ENCODE measurements at regions not wholly inside any gene's neighbourhood (a gene's known extent, or its start where the extent isn't known, plus 50 kb on each side); places are given as distances from the start of the nearest gene placed in this dataset.

DNA sequence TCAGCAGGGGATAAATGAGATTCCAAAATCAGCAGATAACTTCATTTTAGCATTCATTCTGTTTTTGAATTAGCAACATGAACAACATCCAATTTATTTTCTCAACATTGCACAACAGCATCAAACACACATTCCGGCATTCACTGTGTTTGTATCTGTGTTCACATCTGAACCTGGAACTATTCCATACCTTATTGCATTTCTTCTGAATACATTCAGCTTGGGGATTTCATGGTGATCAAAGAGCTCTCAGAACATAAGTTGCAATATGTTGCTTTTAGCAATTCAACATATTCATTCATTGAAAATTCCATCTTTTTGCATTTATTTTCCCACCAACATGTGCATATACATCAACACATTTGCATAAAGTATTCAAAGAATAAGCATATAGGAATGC lies 1431.7 kb upstream of the PIK3C3 start:
- Histone ChIP-seq H3K27ac (no peak overlapping the region), H3K4me3 (no peak overlapping the region), H3K9me3 (no peaks in the 10 kb centered on the region), H3K36me3 (no peaks in the 10 kb centered on the region), H3K4me1 (no peaks in the 10 kb centered on the region), H3K27me3 (no peaks in the 10 kb centered on the region)
- no peak for TF ChIP-seq POLR2A (IDR thresholded peaks at IDR 0.05)
- no peak for TF ChIP-seq CTCF (IDR thresholded peaks at IDR 0.05)
- no peak for TF ChIP-seq EP300 (IDR thresholded peaks at IDR 0.05)
- TF ChIP-seq POLR2AphosphoS5 (IDR thresholded peaks at IDR 0.05), result no peak
- DNase-seq (ENCODE audit: low spot score in 2 of 2), result no peak
- WGBS, result 72% methylated on average over 1 of the region's 1 CpG

- no peaks in the 10 kb centered on the region for H3K9me3 ChIP-seq
- WGBS, result 51% methylated on average over 1 of the region's 1 CpG
- no peaks in the 10 kb centered on the region for H3K27me3 ChIP-seq
- H3K4me3 ChIP-seq, result no peak overlapping the region
- no peak for TF ChIP-seq POLR2A (IDR thresholded peaks at IDR 0.05)
- no peak for TF ChIP-seq EP300 (IDR thresholded peaks at IDR 0.05)
- TF ChIP-seq CTCF (IDR thresholded peaks at IDR 0.05), result no peak
- TF ChIP-seq POLR2AphosphoS5 (IDR thresholded peaks at IDR 0.05), result no peak
- DNase-seq (ENCODE audit: low spot score in 2 of 2), result no peak
- no peak overlapping the region for H3K27ac ChIP-seq
- no peaks in the 10 kb centered on the region for H3K36me3 ChIP-seq
- H3K4me1 ChIP-seq, result no peaks in the 10 kb centered on the region
Measured at GRCh38 chr18:40501026-40501425, 1454.0 kb upstream of the PIK3C3 start.

- Histone ChIP-seq H3K4me3 (no peak overlapping the region), H3K4me1 (no peaks in the 10 kb centered on the region), H3K27me3 (no peaks in the 10 kb centered on the region), H3K9me3 (no peaks in the 10 kb centered on the region), H3K27ac (no peak overlapping the region), H3K36me3 (no peaks in the 10 kb centered on the region)
- DNase-seq (ENCODE audit: low spot score in 2 of 2), result no peak
- TF ChIP-seq EP300 (IDR thresholded peaks at IDR 0.05) (no peak), CTCF (IDR thresholded peaks at IDR 0.05) (no peak), POLR2A (IDR thresholded peaks at IDR 0.05) (no peak), POLR2AphosphoS5 (IDR thresholded peaks at IDR 0.05) (no peak)
- WGBS, result 83% methylated on average over 2 of the region's 2 CpGs
Measured at GRCh38 chr18:40494603-40495002, 1460.4 kb upstream of the PIK3C3 start.

GRCh38 chr18:40493316-40493715 lies 1461.7 kb upstream of the PIK3C3 start:
- TF ChIP-seq EP300 (IDR thresholded peaks at IDR 0.05), result no peak
- TF ChIP-seq CTCF (IDR thresholded peaks at IDR 0.05), result no peak
- no peak for TF ChIP-seq POLR2A (IDR thresholded peaks at IDR 0.05)
- no peak for TF ChIP-seq POLR2AphosphoS5 (IDR thresholded peaks at IDR 0.05)
- Histone ChIP-seq H3K9me3 (no peaks in the 10 kb centered on the region), H3K4me3 (no peak overlapping the region), H3K4me1 (no peaks in the 10 kb centered on the region), H3K27ac (no peak overlapping the region), H3K36me3 (no peaks in the 10 kb centered on the region), H3K27me3 (no peaks in the 10 kb centered on the region)
- no peak for DNase-seq (ENCODE audit: low spot score in 2 of 2)
- 58% methylated on average over 4 of the region's 4 CpGs for WGBS

DNA sequence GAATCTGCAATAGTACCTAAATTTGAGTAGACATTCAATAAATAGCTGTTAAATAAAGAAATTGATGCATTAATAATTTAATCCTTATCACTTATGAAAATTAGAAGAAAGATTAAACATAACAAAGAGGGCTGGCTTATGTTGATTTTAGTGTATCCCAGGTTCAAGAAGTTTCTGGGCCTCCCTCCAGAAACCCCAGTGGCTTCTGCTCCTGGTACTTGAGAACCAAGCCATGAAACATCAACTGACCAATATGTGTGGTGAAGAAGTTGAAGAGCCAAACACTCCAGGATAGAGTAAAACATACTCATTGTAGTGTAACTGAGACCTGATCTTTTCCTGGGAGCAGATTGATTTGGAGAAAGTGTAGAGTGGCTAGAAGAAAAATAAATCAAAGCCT lies 1465.7 kb upstream of the PIK3C3 start:
- DNase-seq (ENCODE audit: low spot score in 2 of 2), result no peak
- TF ChIP-seq CTCF (IDR thresholded peaks at IDR 0.05), result no peak
- TF ChIP-seq EP300 (IDR thresholded peaks at IDR 0.05), result no peak
- TF ChIP-seq POLR2A (IDR thresholded peaks at IDR 0.05), result no peak
- no peak for TF ChIP-seq POLR2AphosphoS5 (IDR thresholded peaks at IDR 0.05)
- Histone ChIP-seq H3K36me3 (no peaks in the 10 kb centered on the region), H3K4me3 (no peak overlapping the region), H3K9me3 (no peaks in the 10 kb centered on the region), H3K27ac (no peak overlapping the region), H3K27me3 (no peaks in the 10 kb centered on the region), H3K4me1 (no peaks in the 10 kb centered on the region)
